ENCODE measurements at regions not wholly inside any gene's neighbourhood (a gene's known extent, or its start where the extent isn't known, plus 50 kb on each side); places are given as distances from the start of the nearest gene placed in this dataset.

DNA sequence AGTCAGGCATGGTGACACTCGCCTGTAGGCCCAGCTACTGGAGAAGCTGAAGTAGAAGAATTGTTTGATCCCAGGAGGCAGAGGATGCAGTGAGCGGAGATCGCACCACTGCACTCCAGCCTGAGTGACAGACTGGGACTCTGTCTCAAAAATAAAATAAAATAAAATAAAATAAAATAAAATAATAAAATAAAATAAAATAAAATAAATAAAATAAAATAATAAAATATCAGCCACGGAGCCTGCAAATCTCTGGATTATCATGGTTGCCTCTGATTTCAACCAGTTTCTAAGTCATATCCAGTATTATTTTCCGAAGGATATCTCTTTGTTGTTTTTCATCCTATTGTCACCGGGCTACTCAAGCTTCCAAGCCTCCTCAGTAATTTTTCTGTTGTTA lies 51.7 kb upstream of the FZD8 start:
- WGBS, result 95% methylated on average over 6 of the region's 6 CpGs
- TF ChIP-seq POLR2A (IDR thresholded peaks at IDR 0.05) (no peak), POLR2AphosphoS5 (IDR thresholded peaks at IDR 0.05) (no peak), EP300 (IDR thresholded peaks at IDR 0.05) (no peak)
- TF ChIP-seq, protein P1, sequence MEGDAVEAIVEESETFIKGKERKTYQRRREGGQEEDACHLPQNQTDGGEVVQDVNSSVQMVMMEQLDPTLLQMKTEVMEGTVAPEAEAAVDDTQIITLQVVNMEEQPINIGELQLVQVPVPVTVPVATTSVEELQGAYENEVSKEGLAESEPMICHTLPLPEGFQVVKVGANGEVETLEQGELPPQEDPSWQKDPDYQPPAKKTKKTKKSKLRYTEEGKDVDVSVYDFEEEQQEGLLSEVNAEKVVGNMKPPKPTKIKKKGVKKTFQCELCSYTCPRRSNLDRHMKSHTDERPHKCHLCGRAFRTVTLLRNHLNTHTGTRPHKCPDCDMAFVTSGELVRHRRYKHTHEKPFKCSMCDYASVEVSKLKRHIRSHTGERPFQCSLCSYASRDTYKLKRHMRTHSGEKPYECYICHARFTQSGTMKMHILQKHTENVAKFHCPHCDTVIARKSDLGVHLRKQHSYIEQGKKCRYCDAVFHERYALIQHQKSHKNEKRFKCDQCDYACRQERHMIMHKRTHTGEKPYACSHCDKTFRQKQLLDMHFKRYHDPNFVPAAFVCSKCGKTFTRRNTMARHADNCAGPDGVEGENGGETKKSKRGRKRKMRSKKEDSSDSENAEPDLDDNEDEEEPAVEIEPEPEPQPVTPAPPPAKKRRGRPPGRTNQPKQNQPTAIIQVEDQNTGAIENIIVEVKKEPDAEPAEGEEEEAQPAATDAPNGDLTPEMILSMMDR (IDR thresholded peaks at IDR 0.05), result no peak
- H3K4me1 ChIP-seq, result no peaks in the 10 kb centered on the region
- H3K27me3 ChIP-seq, result peaks cover 10% of the 10 kb centered on the region
- DNase-seq (ENCODE audit: low spot score in 2 of 2), result no peak
- no peaks in the 10 kb centered on the region for H3K9me3 ChIP-seq
- no peaks in the 10 kb centered on the region for H3K36me3 ChIP-seq
- H3K4me3 ChIP-seq, result no peak overlapping the region
- no peak overlapping the region for H3K27ac ChIP-seq
